Keratinocyte (primary cell): ENCODE measurements at regions not wholly inside any gene's neighbourhood (a gene's known extent, or its start where the extent isn't known, plus 50 kb on each side); places are given as distances from the start of the nearest gene placed in this dataset.

Experiments used
- CTCF ChIP-seq, 3 experiments: IDR thresholded peaks in 1 of 3; conservative IDR thresholded peaks in 1 of 3; optimal IDR thresholded peaks in 1 of 3; 2 replicates in 2 of 3; 3 replicates in 1 of 3; pipeline versions ENCODE3 to v1.5.1; 2011; ENCODE audit warnings: low read length in 3 of 3, mild to moderate bottlenecking in 3 of 3, moderate library complexity in 2 of 3, control low read depth in 1 of 3, inconsistent platforms in 1 of 3; ENCODE audit not compliant: insufficient read depth in 2 of 3; ENCODE audit errors: extremely low read depth in 1 of 3
- EZH2 ChIP-seq: IDR thresholded peaks from one replicate; pipeline ENCODE4 v1.6.1; 2012; ENCODE audit warnings: inconsistent platforms, mild to moderate bottlenecking, low read length, moderate library complexity

GRCh38 chr12:65670775-65671174 lies 153.5 kb upstream of the HMGA2 start:
- TF ChIP-seq CTCF (optimal IDR thresholded peaks at IDR 0.05 in 1 of 3, IDR thresholded peaks at IDR 0.05 in 1 of 3, conservative IDR thresholded peaks at IDR 0.05 in 1 of 3; ENCODE audit: extremely low read depth in 1 of 3, insufficient read depth in 2 of 3, low read length in 3 of 3) (no peak), EZH2 (no peak)
